NCI-H1694 treated with DMSO at 0.1 percent for 48 hours (cell line): ENCODE measurements at regions not wholly inside any gene's neighbourhood (a gene's known extent, or its start where the extent isn't known, plus 50 kb on each side); places are given as distances from the start of the nearest gene placed in this dataset.
"Not testable (repeated sequence)": the region's sequence is repeated elsewhere in the genome, so short reads cannot be mapped to it uniquely, and the experiment has no call there.

Experiments used
- DNase-seq: peaks from one replicate; lab custom pipeline; 2025; lab: John Stamatoyannopoulos, UW

DNA sequence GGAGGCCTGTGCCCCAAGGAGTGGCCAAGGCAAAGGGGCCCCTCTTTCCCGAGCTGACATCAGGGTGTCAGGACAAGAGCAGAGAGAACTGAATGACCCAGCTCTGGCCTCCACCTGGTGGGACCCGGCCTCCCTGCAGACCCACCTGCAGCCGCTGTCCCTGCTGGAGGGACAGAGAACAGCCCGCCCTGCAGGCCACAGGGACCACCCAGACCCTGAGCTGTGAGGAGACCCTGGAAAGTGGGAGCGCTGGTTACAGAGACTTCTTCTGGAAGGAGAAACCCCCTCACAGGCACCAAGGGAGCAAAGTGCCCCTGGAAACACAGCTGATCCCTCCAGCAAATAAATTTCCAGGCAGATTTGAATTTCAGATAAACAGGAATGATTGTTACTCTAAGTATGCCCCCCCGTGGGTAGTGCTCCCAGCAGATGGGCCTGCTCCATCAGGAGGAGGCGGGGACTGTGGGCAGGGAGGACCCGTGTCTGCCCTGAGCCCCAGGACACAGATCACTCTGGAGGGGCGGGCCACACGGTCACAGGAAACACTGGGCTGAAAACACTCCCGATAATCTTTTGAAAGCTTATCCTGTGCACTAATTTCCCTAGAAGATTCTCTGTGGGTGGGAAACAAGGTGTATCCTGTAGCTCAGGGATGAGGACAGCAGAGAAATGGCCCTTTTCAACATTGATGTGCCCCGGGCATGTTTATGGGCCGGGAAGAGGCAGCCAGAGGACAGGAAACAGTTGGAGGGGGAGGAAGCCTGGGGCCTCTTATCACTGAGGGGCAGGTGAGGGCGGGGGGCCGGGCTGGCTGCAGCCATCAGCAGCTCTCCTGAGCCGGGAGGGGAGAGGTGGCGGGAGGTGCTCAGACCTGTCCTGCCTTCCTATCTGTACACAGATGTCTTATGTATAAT lies 276.0 kb downstream of the ADGRD1 start:
- no peak for DNase-seq

- DNase-seq = no peak
These were observed 276.8 kb downstream of the ADGRD1 start for GRCh38 chr12:131230340-131231031.

DNA sequence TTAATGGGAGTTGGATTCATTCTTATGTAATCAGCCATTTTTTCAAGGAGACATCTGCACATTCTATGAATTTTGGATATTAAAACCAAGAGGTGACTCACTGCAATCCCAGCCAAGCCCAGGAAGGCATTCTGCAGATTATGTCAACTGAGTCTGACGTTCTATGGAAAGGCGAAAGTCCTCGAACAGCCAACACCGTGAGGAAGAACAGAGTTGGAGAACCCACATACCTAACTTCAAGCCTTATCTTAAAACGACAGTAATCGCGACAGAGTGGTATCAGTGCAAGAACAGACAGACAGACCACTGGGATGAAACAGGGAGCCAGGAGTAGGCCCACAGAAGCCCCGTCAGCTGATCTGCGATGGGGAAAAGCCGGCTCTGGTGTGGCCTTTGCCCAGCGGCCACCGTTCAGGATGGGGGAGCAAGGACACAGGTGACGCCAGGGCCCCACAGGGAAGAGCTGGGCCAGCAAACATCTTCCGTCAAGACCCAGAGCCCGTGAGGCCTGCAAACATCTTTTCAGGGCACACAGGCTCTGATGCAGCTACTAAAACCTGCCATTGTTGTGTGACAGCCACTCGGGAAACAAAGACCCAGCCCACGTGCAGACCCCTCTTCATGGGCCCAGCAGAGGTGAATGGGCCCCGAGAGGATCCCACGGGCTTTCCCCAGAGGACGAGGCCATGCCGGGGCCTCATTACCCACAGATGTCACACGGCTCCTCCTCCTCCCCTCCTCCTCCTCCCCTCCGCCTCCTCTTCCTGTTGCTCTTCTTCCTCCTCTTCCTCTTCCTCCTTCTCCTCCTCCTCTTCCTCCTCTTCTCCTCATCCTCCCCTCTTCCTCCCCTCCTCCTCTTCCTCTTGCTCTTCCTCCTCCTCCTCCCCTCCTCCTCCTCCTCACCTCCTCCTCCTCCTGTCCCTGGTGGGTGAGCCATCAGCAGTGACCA lies 277.6 kb downstream of the ADGRD1 start:
- no peak for DNase-seq

DNA sequence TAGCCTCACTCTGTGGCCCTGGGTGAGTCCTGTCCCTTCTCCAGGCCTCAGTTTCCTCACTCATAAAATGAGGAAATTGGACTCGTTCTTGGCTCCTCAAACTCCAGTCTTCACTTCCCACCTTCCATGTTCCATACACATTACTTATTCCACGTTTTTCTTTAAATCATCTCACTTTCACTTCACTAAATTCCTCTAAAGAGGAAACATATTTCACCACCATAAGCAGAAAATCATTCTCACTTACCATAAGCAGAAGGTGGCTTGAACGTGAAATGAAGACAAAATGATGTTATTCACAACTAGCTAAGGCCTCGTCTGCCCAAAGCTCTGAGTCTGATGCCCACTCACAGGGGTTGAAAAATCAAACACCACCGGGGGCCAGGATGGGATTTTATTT lies 278.3 kb downstream of the ADGRD1 start:
- DNase-seq = no peak

DNA sequence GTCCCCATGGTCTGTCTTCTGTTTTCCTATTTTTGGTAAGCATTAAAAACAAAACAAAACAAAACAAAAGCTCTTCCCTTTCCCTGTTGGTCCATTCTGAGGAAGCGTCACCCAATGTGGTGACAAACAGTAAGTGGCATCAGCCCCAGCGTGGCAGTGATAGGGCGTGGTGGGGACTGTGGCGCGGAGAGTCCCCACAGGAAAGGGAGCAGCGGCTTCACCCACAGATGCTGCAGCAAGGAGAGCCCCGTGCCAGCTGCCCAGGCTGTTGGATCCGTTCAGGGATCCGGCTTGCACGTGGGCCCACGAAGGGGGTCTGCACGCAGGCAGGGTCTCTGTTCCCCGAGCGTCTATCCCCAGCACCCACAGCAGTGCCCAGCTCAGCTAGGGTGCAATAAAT lies 279.2 kb downstream of the ADGRD1 start:
- not testable (repeated sequence) for DNase-seq

- DNase-seq = not testable (repeated sequence)
These were observed 280.4 kb downstream of the ADGRD1 start for GRCh38 chr12:131233850-131234789.

- DNase-seq = not testable (repeated sequence)
These were observed 281.1 kb downstream of the ADGRD1 start for GRCh38 chr12:131234841-131235271.

- no peak for DNase-seq
These were observed 282.2 kb downstream of the ADGRD1 start for GRCh38 chr12:131235871-131236271.

GRCh38 chr12:131239384-131240094 lies 285.8 kb downstream of the ADGRD1 start:
- no peak for DNase-seq

DNA sequence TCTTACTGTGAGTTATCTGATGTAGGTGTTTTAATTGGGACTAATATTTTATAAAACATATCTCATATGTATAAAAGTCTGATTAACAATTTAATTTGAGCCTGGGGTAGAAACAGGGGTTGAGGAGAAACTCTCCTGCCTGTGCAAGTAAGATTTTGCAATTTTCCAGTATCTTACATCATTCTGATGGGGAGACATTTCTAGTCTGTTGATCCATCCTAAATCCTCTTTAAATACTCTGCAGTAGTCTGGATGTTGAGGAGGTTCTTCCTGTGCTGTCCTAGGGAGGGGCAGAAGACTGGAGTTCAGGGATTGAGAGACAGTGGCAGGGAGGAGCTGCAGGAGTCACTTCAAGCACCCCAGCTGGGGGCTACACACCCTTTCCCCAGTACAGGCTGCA lies 287.8 kb downstream of the ADGRD1 start:
- no peak for DNase-seq

GRCh38 chr12:131242741-131243496 lies 289.2 kb downstream of the ADGRD1 start:
- DNase-seq = no peak

DNA sequence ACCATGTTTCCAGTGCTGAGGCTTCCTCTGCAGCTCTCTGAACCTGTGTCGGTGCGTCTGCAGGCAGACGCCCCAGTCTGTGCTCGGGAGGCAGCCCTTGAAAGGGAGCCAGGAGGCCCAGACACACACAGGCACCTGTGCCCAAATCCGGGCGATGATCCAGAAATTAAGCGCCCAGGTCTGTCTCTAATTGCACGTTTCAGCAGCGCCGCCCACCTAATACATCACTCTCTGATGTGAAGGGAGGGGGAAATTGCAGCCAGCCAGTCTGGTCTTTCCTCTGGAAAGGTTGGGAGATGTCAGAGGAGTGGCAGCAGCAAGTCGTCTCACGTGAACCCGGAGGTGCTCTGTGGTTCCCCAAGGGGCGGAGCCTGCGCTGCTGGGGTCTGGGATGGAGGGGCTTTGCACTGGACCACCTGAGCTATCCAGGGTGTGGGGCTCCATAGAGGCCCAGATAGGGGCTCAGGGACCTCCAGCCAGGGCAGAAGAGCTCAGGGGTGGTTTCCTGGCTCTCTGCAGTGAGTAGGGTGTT lies 290.5 kb downstream of the ADGRD1 start:
- DNase-seq = not testable (repeated sequence)

DNA sequence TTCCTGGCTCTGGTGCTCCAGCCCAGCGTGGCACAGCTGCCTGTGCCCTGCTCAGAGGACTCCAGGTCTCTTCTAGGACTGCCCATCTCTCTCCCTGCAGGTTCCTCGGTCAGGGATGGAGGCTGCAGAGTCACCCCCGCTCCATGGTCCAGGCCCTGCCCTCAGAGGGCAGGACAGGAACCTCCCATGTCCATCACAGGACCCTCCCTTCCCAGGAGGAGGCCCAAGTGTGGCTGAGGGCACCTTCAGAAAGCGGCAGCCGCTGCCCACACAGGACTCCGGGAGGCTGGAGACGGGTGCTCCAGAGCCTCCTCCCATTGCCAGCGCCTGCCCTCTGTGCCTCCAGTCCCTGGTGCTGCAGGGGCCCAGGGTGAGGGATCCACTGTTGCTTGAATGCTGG lies 291.5 kb downstream of the ADGRD1 start:
- not testable (repeated sequence) for DNase-seq

- no peak for DNase-seq
These were observed 292.1 kb downstream of the ADGRD1 start for GRCh38 chr12:131245564-131246355.

- DNase-seq = not testable (repeated sequence)
These were observed 293.5 kb downstream of the ADGRD1 start for GRCh38 chr12:131247026-131247725.

DNA sequence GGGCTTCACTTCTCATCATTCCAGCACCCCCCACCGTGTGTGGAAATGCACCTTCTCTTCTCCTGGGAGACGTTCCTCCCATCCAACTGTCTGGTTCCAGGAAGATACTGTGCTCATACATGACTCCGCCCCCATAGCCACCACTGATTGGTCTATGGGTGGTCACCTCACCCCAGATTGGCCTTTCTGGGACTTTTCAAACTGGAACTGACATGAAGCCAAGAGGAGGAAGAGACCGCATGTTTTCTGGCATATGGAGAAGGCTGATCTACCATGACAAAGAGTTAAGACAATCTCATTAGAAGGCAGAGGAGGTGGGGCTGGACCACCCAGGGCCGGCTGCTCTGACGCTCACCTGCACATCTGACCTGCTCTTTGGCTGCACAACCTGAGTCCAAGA lies 294.2 kb downstream of the ADGRD1 start:
- not testable (repeated sequence) for DNase-seq

DNA sequence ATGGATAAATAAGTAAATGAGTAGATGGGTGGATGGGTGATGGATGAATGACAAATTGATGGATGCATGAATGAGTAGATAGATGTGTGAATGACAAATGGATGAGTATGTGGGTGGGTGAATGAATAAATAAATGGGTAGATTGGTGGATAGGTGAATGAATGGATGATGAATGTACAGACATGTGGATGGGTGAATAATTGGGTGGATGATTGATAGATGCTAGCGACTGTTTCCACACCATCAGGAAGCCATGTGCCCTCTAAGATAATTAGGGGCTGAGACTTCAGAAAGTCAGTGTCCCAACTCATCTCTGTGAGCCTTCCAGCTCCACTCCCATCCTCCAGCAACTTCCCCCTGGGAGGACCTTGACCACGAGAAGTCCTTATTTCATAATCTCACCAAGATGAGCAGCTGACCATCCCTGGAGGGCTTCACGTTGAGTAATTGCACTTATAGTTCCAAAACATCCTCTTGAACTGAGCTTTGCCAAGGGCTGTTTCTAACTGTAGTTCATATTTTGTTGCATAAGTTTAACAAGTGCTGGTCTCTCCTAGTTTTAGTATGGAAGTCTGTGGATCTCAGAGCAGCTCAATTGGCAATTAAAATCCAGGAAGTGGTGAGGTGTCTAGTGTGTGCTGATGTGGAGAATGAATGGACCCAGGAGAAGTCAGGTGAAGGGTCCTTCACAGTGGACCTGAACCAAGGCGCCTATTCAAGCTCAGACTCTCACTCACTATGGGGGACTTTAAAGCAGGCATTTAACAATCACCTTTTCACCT lies 295.7 kb downstream of the ADGRD1 start:
- no peak for DNase-seq
